Suprapubic skin (tissue), 4 donors: ENCODE measurements at regions not wholly inside any gene's neighbourhood (a gene's known extent, or its start where the extent isn't known, plus 50 kb on each side); places are given as distances from the start of the nearest gene placed in this dataset.

ENCODE experiments used
- DNase-seq, 2 donors: peaks; one replicate each; pipeline ENCODE4 v3.0.0-alpha.2; 2019; ENCODE audit warnings: low spot score in 2 of 2
- H3K27ac ChIP-seq: fragments of 200-600 bp; sonication (generic); one replicate; pipeline ENCODE4 v1.5.1; 2019
- H3K27me3 ChIP-seq: fragments of 200-600 bp; sonication (generic); one replicate; pipeline ENCODE4 v1.5.1; 2019
- H3K36me3 ChIP-seq: fragments of 200-600 bp; sonication (generic); one replicate; pipeline ENCODE4 v1.5.1; 2019
- H3K4me1 ChIP-seq: fragments of 200-600 bp; sonication (generic); one replicate; pipeline ENCODE4 v1.5.1; 2019
- H3K4me3 ChIP-seq: fragments of 200-600 bp; sonication (generic); one replicate; pipeline ENCODE4 v1.5.1; 2019; ENCODE audit warnings: mild to moderate bottlenecking
- H3K9me3 ChIP-seq: fragments of 200-600 bp; sonication (generic); one replicate; pipeline ENCODE4 v1.5.1; 2019
- CTCF ChIP-seq, 2 donors: fragments of 200-600 bp in 1 of 2; fragments of 450-650 bp in 1 of 2; sonication (generic) in 1 of 2; IDR thresholded peaks; one replicate each; pipeline ENCODE4 v1.5.1; 2016 to 2019; ENCODE audit warnings: antibody characterized with exemption in 2 of 2, mild to moderate bottlenecking in 1 of 2, moderate library complexity in 1 of 2
- EP300 ChIP-seq: sonication (generic); formaldehyde crosslinking; IDR thresholded peaks from one replicate; pipeline ENCODE4 v1.6.1; 2017; ENCODE audit warnings: antibody characterized with exemption
- POLR2A ChIP-seq, 2 donors: fragments of 450-650 bp; IDR thresholded peaks; one replicate each; pipeline ENCODE4 v1.6.1; 2017; ENCODE audit warnings: antibody characterized with exemption in 2 of 2, mild to moderate bottlenecking in 2 of 2, moderate library complexity in 2 of 2
- POLR2AphosphoS5 ChIP-seq, 3 donors: sonication (generic); formaldehyde crosslinking; IDR thresholded peaks; one replicate each; pipeline ENCODE4 v1.6.1; 2017; ENCODE audit warnings: antibody characterized with exemption in 3 of 3
- WGBS: methylation state at CpG from one replicate; pipeline ENCODE4 v1.1.5; 2018; 5-methylcytosine and 5-hydroxymethylcytosine counted together

- Histone ChIP-seq H3K4me3 (no peak overlapping the region), H3K9me3 (no peaks in the 10 kb centered on the region), H3K27ac (no peak overlapping the region), H3K27me3 (no peaks in the 10 kb centered on the region), H3K36me3 (no peaks in the 10 kb centered on the region), H3K4me1 (peaks cover 17% of the 10 kb centered on the region)
- TF ChIP-seq POLR2AphosphoS5 (IDR thresholded peaks at IDR 0.05) (no peak), POLR2A (IDR thresholded peaks at IDR 0.05) (no peak), EP300 (no peak), CTCF (IDR thresholded peaks at IDR 0.05) (no peak)
- no peak for DNase-seq
- 89% methylated on average over 7 of the region's 7 CpGs for WGBS
These were observed 416.0 kb downstream of the SHQ1 start for GRCh38 chr3:72432246-72432645.

- Histone ChIP-seq H3K36me3 (no peaks in the 10 kb centered on the region), H3K27ac (no peak overlapping the region), H3K27me3 (no peaks in the 10 kb centered on the region), H3K4me3 (no peak overlapping the region), H3K9me3 (no peaks in the 10 kb centered on the region), H3K4me1 (peaks cover 31% of the 10 kb centered on the region)
- WGBS, result 53% methylated on average over 4 of the region's 4 CpGs
- TF ChIP-seq CTCF (IDR thresholded peaks at IDR 0.05) (no peak), POLR2AphosphoS5 (IDR thresholded peaks at IDR 0.05) (no peak), POLR2A (IDR thresholded peaks at IDR 0.05) (no peak)
- no peak for DNase-seq
These were observed 418.5 kb downstream of the SHQ1 start for GRCh38 chr3:72429589-72430353.

- Histone ChIP-seq H3K36me3 (no peaks in the 10 kb centered on the region), H3K4me1 (peaks cover 32% of the 10 kb centered on the region), H3K27ac (no peak overlapping the region), H3K4me3 (no peak overlapping the region), H3K27me3 (no peaks in the 10 kb centered on the region), H3K9me3 (no peaks in the 10 kb centered on the region)
- DNase-seq, result no peak
- 71% methylated on average over 4 of the region's 4 CpGs for WGBS
- no peak for TF ChIP-seq POLR2A (IDR thresholded peaks at IDR 0.05)
- TF ChIP-seq POLR2AphosphoS5 (IDR thresholded peaks at IDR 0.05), result no peak
- no peak for TF ChIP-seq EP300
- no peak for TF ChIP-seq CTCF (IDR thresholded peaks at IDR 0.05)
These were observed 419.4 kb downstream of the SHQ1 start for GRCh38 chr3:72428803-72429202.

- no peaks in the 10 kb centered on the region for H3K36me3 ChIP-seq
- H3K4me1 ChIP-seq, result peaks cover 32% of the 10 kb centered on the region
- no peak overlapping the region for H3K27ac ChIP-seq
- H3K27me3 ChIP-seq, result no peaks in the 10 kb centered on the region
- TF ChIP-seq CTCF (IDR thresholded peaks at IDR 0.05) (no peak), POLR2AphosphoS5 (IDR thresholded peaks at IDR 0.05) (no peak), EP300 (no peak), POLR2A (IDR thresholded peaks at IDR 0.05) (no peak)
- H3K9me3 ChIP-seq, result no peaks in the 10 kb centered on the region
- 83% methylated on average over 6 of the region's 6 CpGs for WGBS
- no peak for DNase-seq
- no peak overlapping the region for H3K4me3 ChIP-seq
These were observed 420.6 kb downstream of the SHQ1 start for GRCh38 chr3:72427624-72428023.

GRCh38 chr3:72426618-72427397 lies 421.4 kb downstream of the SHQ1 start:
- 68% methylated on average over 2 of the region's 2 CpGs for WGBS
- H3K4me1 ChIP-seq, result peaks cover 32% of the 10 kb centered on the region
- no peak overlapping the region for H3K27ac ChIP-seq
- DNase-seq, result no peak
- no peaks in the 10 kb centered on the region for H3K36me3 ChIP-seq
- H3K27me3 ChIP-seq, result no peaks in the 10 kb centered on the region
- peaks cover 4% of the 10 kb centered on the region for H3K9me3 ChIP-seq
- H3K4me3 ChIP-seq, result no peak overlapping the region
- TF ChIP-seq POLR2A (IDR thresholded peaks at IDR 0.05), result no peak
- no peak for TF ChIP-seq POLR2AphosphoS5 (IDR thresholded peaks at IDR 0.05)
- TF ChIP-seq CTCF (IDR thresholded peaks at IDR 0.05), result no peak
- TF ChIP-seq EP300, result no peak
